K562 (cell line): ENCODE measurements at regions not wholly inside any gene's neighbourhood (a gene's known extent, or its start where the extent isn't known, plus 50 kb on each side); places are given as distances from the start of the nearest gene placed in this dataset.

Source experiments
- ATAC-seq: fragments of 200-7000 bp; cut with Tn5 transposase; 3 replicates; pipeline ENCODE4 v1.9.1; 2020; ENCODE audit warnings: moderate library complexity
- BruUV-seq: library from RNA; stranded (reverse); fragments of 400-500 nt; replicated peaks from 2 replicates; lab custom pipeline; 2021; lab: Mats Ljungman, UMichigan
- CTCF ChIA-PET: fragments of 300-600 bp; formaldehyde crosslinking; extraction: SDS; loops from one replicate; lab custom pipeline; 2021; ENCODE audit warnings: low intra/inter-chr PET ratio; lab: Yijun Ruan, JAX
- POLR2A ChIA-PET: fragments of 300-600, 350-650 bp; sonication (Branson Sonifier 250); formaldehyde crosslinking; extraction: SDS; loops from one replicate; lab custom pipeline; 2021; ENCODE audit warnings: antibody characterized with exemption, inconsistent platforms; lab: Yijun Ruan, JAX
- DNase-seq, 4 experiments: peaks; one replicate each; pipeline versions ENCODE4 v3.0.0 to v3.0.0-alpha.2; 2011 to 2018; ENCODE audit warnings: low spot score in 3 of 4, mixed read lengths in 3 of 4; ENCODE audit errors: extremely low read depth in 1 of 4
- FAIRE-seq: peaks from 2 replicates; lab custom pipeline; 2011; peaks lifted over from hg19 to GRCh38; lab: Jason Lieb, UNC
- H2AFZ ChIP-seq: 2 replicates; pipeline ENCODE4 v1.6.0; 2011; ENCODE audit warnings: low read depth, low read length, control low read depth, inconsistent platforms
- H3K27ac ChIP-seq: fragments of 200-600 bp; 3 replicates; pipeline ENCODE4 v1.8.0; 2011; ENCODE audit warnings: low read depth, mild to moderate bottlenecking, control low read depth, inconsistent platforms, low read length, moderate library complexity, mixed read lengths; ENCODE audit errors: extremely low read depth
- H3K27me3 ChIP-seq, 2 experiments: fragments of 300-600 bp in 1 of 2; 2 replicates in 1 of 2; 3 replicates in 1 of 2; pipeline versions ENCODE4 v1.6.0 to v1.8.0; 2011; ENCODE audit warnings: inconsistent platforms in 2 of 2, low read length in 2 of 2, mild to moderate bottlenecking in 1 of 2, mixed read lengths in 1 of 2, moderate library complexity in 1 of 2; ENCODE audit not compliant: control insufficient read depth in 2 of 2, insufficient read depth in 2 of 2
- H3K36me3 ChIP-seq: fragments of 300-600 bp; 3 replicates; pipeline ENCODE4 v1.8.0; 2011; ENCODE audit warnings: mild to moderate bottlenecking, low read length, inconsistent platforms; ENCODE audit not compliant: control insufficient read depth, insufficient read depth
- H3K4me1 ChIP-seq, 2 experiments: fragments of 200-600 bp in 1 of 2; replicated peaks in 1 of 2; 2 replicates in 1 of 2; 3 replicates in 1 of 2; pipeline versions ENCODE4 v1.5.1 to v1.8.0; 2011; ENCODE audit warnings: inconsistent platforms in 2 of 2, low read length in 2 of 2, mild to moderate bottlenecking in 1 of 2, mixed read lengths in 1 of 2, moderate library complexity in 1 of 2; ENCODE audit not compliant: control insufficient read depth in 2 of 2, insufficient read depth in 2 of 2
- H3K4me2 ChIP-seq: 2 replicates; pipeline ENCODE4 v1.6.1; 2011; ENCODE audit warnings: low read length, control low read depth, inconsistent platforms, mixed read lengths; ENCODE audit not compliant: insufficient read depth
- H3K4me3 ChIP-seq: fragments of 200-600 bp; sonication (generic), shearing (Covaris generic); 2 replicates; pipeline ENCODE4 v1.5.1; 2016; ENCODE audit warnings: control low read depth, inconsistent platforms
- H3K79me2 ChIP-seq: fragments of 200-600 bp; 3 replicates; pipeline ENCODE4 v1.8.0; 2011; ENCODE audit warnings: low read length, inconsistent platforms; ENCODE audit not compliant: control insufficient read depth, insufficient read depth
- H3K9ac ChIP-seq, 2 experiments: 2 replicates each; pipeline versions ENCODE4 v1.6.0 to v1.6.1; 2011; ENCODE audit warnings: low read depth in 2 of 2, low read length in 2 of 2, control low read depth in 1 of 2, inconsistent platforms in 1 of 2, mild to moderate bottlenecking in 1 of 2, mixed read lengths in 1 of 2; ENCODE audit not compliant: insufficient read depth in 1 of 2
- H3K9me1 ChIP-seq: one replicate; pipeline ENCODE4 v1.6.0; 2011; ENCODE audit warnings: inconsistent platforms, mild to moderate bottlenecking, low read length, moderate library complexity; ENCODE audit not compliant: control insufficient read depth, insufficient read depth
- H3K9me3 ChIP-seq: replicated peaks from 2 replicates; pipeline ENCODE4 v1.5.1; 2011; ENCODE audit warnings: low read depth, low read length, inconsistent platforms; ENCODE audit not compliant: control insufficient read depth, insufficient read depth
- H4K20me1 ChIP-seq: replicated peaks from 2 replicates; pipeline ENCODE4 v1.6.1; 2011; ENCODE audit warnings: low read length, inconsistent platforms, mixed read lengths; ENCODE audit not compliant: control insufficient read depth, insufficient read depth
- DIDO1 ChIP-seq: fragments of 450-650 bp; IDR thresholded peaks from 2 replicates; pipeline ENCODE4 v1.6.1; 2016; ENCODE audit warnings: low read depth, missing biosample characterization, missing genetic modification characterization
- EGR1 ChIP-seq: fragments of 450-650 bp; conservative IDR thresholded peaks from 2 replicates; pipeline ENCODE4 v1.6.1; 2017; ENCODE audit warnings: mild to moderate bottlenecking
- FOXJ3 ChIP-seq: sonication (generic); formaldehyde crosslinking; IDR thresholded peaks from 2 replicates; pipeline ENCODE4 v1.4.0; 2020; ENCODE audit warnings: mild to moderate bottlenecking, missing genetic modification reagents
- GTF2A2 ChIP-seq: IDR thresholded peaks from 2 replicates; pipeline ENCODE4 v1.6.1; 2016; ENCODE audit warnings: mild to moderate bottlenecking, missing genetic modification characterization, missing compliant biosample characterization
- HNRNPUL1 ChIP-seq: fragments of 200-400 bp; formaldehyde crosslinking; IDR thresholded peaks from 2 replicates; pipeline ENCODE4 v1.6.1; 2017; ENCODE audit warnings: low read length
- HOMEZ ChIP-seq: fragments of 250-450 bp; sonication (Bioruptor Pico); IDR thresholded peaks from 2 replicates; pipeline ENCODE4 v1.4.0; 2020; ENCODE audit warnings: mild to moderate bottlenecking, moderate library complexity
- KLF13 ChIP-seq: fragments of 450-650 bp; IDR thresholded peaks from 2 replicates; pipeline ENCODE4 v1.6.1; 2016; ENCODE audit warnings: missing genetic modification characterization, low read depth, mild to moderate bottlenecking, missing compliant biosample characterization, moderate library complexity, borderline replicate concordance
- MXD1 ChIP-seq: fragments of 250-450 bp; sonication (Bioruptor Pico); IDR thresholded peaks from 2 replicates; pipeline ENCODE4 v1.8.0; 2021; ENCODE audit warnings: borderline replicate concordance, mild to moderate bottlenecking, moderate library complexity; ENCODE audit not compliant: poor library complexity, severe bottlenecking
- MXI1 ChIP-seq: IDR thresholded peaks from 2 replicates; pipeline ENCODE4 v1.6.1; 2011; ENCODE audit warnings: low read depth, mild to moderate bottlenecking, improper control_type of control experiment, low read length
- PPARD ChIP-seq: fragments of 250-450 bp; sonication (Bioruptor Pico); IDR thresholded peaks from 2 replicates; pipeline ENCODE4 v1.8.0; 2022; ENCODE audit warnings: inconsistent platforms, mild to moderate bottlenecking, moderate library complexity
- STAG1 ChIP-seq: sonication (generic); formaldehyde crosslinking; IDR thresholded peaks from 2 replicates; pipeline ENCODE4 v1.5.0; 2020; ENCODE audit warnings: missing genetic modification reagents, borderline replicate concordance
- TAF7 ChIP-seq: fragments of 450-650 bp; IDR thresholded peaks from 2 replicates; pipeline ENCODE4 v1.6.1; 2016; ENCODE audit warnings: missing genetic modification characterization, missing compliant biosample characterization
- YBX1 ChIP-seq: fragments of 450-650 bp; IDR thresholded peaks from 2 replicates; pipeline ENCODE4 v1.7.1; 2016; ENCODE audit warnings: mild to moderate bottlenecking
- ZBTB33 ChIP-seq: sonication (generic); formaldehyde crosslinking; IDR thresholded peaks from 2 replicates; pipeline ENCODE4 v1.8.1; 2023; ENCODE audit warnings: mild to moderate bottlenecking, missing genetic modification reagents
- ZEB2 ChIP-seq: fragments of 450-650 bp; IDR thresholded peaks from 2 replicates; pipeline ENCODE4 v1.6.1; 2016
- ZNF143 ChIP-seq: sonication (generic); formaldehyde crosslinking; IDR thresholded peaks from 2 replicates; pipeline ENCODE4 v1.9.0; 2022; ENCODE audit warnings: mild to moderate bottlenecking, missing genetic modification reagents
- ZNF76 ChIP-seq: fragments of 250-450 bp; sonication (Bioruptor Pico); IDR thresholded peaks from 2 replicates; pipeline ENCODE4 v1.4.0; 2020; ENCODE audit warnings: mild to moderate bottlenecking, moderate library complexity, borderline replicate concordance
- ZZZ3 ChIP-seq: fragments of 450-650 bp; IDR thresholded peaks from 2 replicates; pipeline ENCODE4 v1.6.1; 2016; ENCODE audit warnings: antibody characterized with exemption, mild to moderate bottlenecking, moderate library complexity
- WGBS: fragments of 100-300 bp; shearing (Covaris generic); methylation state at CpG from one replicate; pipeline ENCODE4 v1.1.6; 2016; ENCODE audit warnings: low coverage, mixed read lengths; ENCODE audit not compliant: insufficient coverage; ENCODE audit errors: missing lambda C conversion rate; 5-methylcytosine and 5-hydroxymethylcytosine counted together
- in situ Hi-C: fragments of 300-500 bp; cut with MboI; formaldehyde crosslinking; loops from 4 replicates; pipeline ENCODE4 v1.15.0; 2018; ENCODE audit warnings: inconsistent platforms, mixed read lengths
- intact Hi-C: fragments of 100-400 bp; cut with micrococcal nuclease; formaldehyde crosslinking; loops from 2 replicates; pipeline ENCODE4 v1.14.2; 2022

GRCh38 chr22:47794851-47795250 lies 1032.4 kb downstream of the TBC1D22A start:
- intact Hi-C loops (no loop called here), in situ Hi-C loops (no loop called here)
- 0 out of 3 replicates have a peak, but pooled peaks cover 4% of the 10 kb centered on the region for H3K36me3 ChIP-seq
- BruUV-seq = no TSS peak
- no peak overlapping the region for H3K4me3 ChIP-seq
- no peak overlapping the region for H3K9ac ChIP-seq
- DNase-seq (no peak), ATAC-seq (no peak), FAIRE-seq (no peak)
- TF ChIP-seq ZNF143 (CRISPR knock-in tag) (no peak), MXI1 (no peak), STAG1 (CRISPR knock-in tag) (no peak), FOXJ3 (CRISPR knock-in tag) (no peak), GTF2A2 (tag) (no peak), DIDO1 (tag) (no peak), MXD1 (CRISPR knock-in tag) (no peak), HNRNPUL1 (no peak), HOMEZ (CRISPR knock-in tag) (no peak), ZEB2 (no peak), ZZZ3 (no peak), TAF7 (tag) (no peak), ZBTB33 (CRISPR knock-in tag) (no peak), KLF13 (tag) (no peak), YBX1 (no peak), EGR1 (no peak), ZNF76 (CRISPR knock-in tag) (no peak), PPARD (CRISPR knock-in tag) (no peak)
- H4K20me1 ChIP-seq = no peaks in the 10 kb centered on the region
- no peak overlapping the region for H3K27ac ChIP-seq
- no peaks in the 10 kb centered on the region for H3K9me1 ChIP-seq
- no peaks in the 10 kb centered on the region for H3K79me2 ChIP-seq
- H3K4me2 ChIP-seq = no peak overlapping the region
- H3K9me3 ChIP-seq = no peaks in the 10 kb centered on the region
- CTCF ChIA-PET = no interaction called here
- H3K4me1 ChIP-seq = no peaks in the 10 kb centered on the region
- 63% methylated on average over 3 of the region's 10 CpGs for WGBS
- POLR2A ChIA-PET = no interaction called here
- no peaks in the 10 kb centered on the region for H3K27me3 ChIP-seq
- no peak overlapping the region for H2AFZ ChIP-seq
